Urothelium cell line (cell line): ENCODE measurements at regions not wholly inside any gene's neighbourhood (a gene's known extent, or its start where the extent isn't known, plus 50 kb on each side); places are given as distances from the start of the nearest gene placed in this dataset.

Source experiments
- DNase-seq: peaks from one replicate; pipeline ENCODE4 v3.0.0; 2011; ENCODE audit warnings: low spot score, mixed read lengths
- FAIRE-seq: peaks from 2 replicates; lab custom pipeline; 2011; peaks lifted over from hg19 to GRCh38; lab: Jason Lieb, UNC

GRCh38 chr5:158276692-158277091 is 417.7 kb upstream of the CLINT1 start:
- FAIRE-seq, result no peak
- DNase-seq, result no peak

GRCh38 chr5:158275511-158275910 is 416.6 kb upstream of the CLINT1 start:
- no peak for DNase-seq
- no peak for FAIRE-seq

GRCh38 chr5:158273035-158273434 is 414.1 kb upstream of the CLINT1 start:
- no peak for DNase-seq
- no peak for FAIRE-seq

GRCh38 chr5:158272409-158272808 is 413.5 kb upstream of the CLINT1 start:
- FAIRE-seq, result no peak
- DNase-seq, result no peak

GRCh38 chr5:158270996-158271554 is 412.1 kb upstream of the CLINT1 start:
- DNase-seq (no peak), FAIRE-seq (no peak)

- DNase-seq (no peak), FAIRE-seq (no peak)
Observed at GRCh38 chr5:158268286-158268685, 409.3 kb upstream of the CLINT1 start.

GRCh38 chr5:158267228-158267627 is 408.3 kb upstream of the CLINT1 start:
- DNase-seq (no peak), FAIRE-seq (no peak)

GRCh38 chr5:158265931-158266700 is 407.2 kb upstream of the CLINT1 start:
- no peak for DNase-seq
- FAIRE-seq, result no peak

- FAIRE-seq, result no peak
- DNase-seq, result no peak
Observed at GRCh38 chr5:158265346-158265745, 406.4 kb upstream of the CLINT1 start.

- DNase-seq, result no peak
- no peak for FAIRE-seq
Observed at GRCh38 chr5:158264264-158264663, 405.3 kb upstream of the CLINT1 start.

- DNase-seq (no peak), FAIRE-seq (no peak)
Observed at GRCh38 chr5:158261674-158262367, 402.9 kb upstream of the CLINT1 start.

- DNase-seq (no peak), FAIRE-seq (no peak)
Observed at GRCh38 chr5:158256096-158256495, 397.2 kb upstream of the CLINT1 start.

- DNase-seq, result no peak
- FAIRE-seq, result no peak
Observed at GRCh38 chr5:158255609-158256008, 396.7 kb upstream of the CLINT1 start.

GRCh38 chr5:158246661-158247060 is 387.7 kb upstream of the CLINT1 start:
- DNase-seq, result no peak
- FAIRE-seq, result no peak

GRCh38 chr5:158245513-158245912 is 386.6 kb upstream of the CLINT1 start:
- no peak for FAIRE-seq
- no peak for DNase-seq

- FAIRE-seq, result no peak
Observed at GRCh38 chr5:158244882-158245281, 385.9 kb upstream of the CLINT1 start.

GRCh38 chr5:158236511-158237335 is 377.8 kb upstream of the CLINT1 start:
- no peak for DNase-seq
- no peak for FAIRE-seq

More at GRCh38 chr5:158244882-158245281, 385.9 kb upstream of the CLINT1 start:
- DNase-seq, result no peak

GRCh38 chr5:158235159-158235547 is 376.2 kb upstream of the CLINT1 start:
- no peak for FAIRE-seq

GRCh38 chr5:158234323-158235158 is 375.6 kb upstream of the CLINT1 start:
- DNase-seq, result peak; percentile 12
- no peak for FAIRE-seq

More at GRCh38 chr5:158235159-158235547, 376.2 kb upstream of the CLINT1 start:
- no peak for DNase-seq

- FAIRE-seq (no peak), DNase-seq (no peak)
Observed at GRCh38 chr5:158233735-158234322, 374.9 kb upstream of the CLINT1 start.
